Thyroid gland (tissue), 4 donors: ENCODE measurements at regions not wholly inside any gene's neighbourhood (a gene's known extent, or its start where the extent isn't known, plus 50 kb on each side); places are given as distances from the start of the nearest gene placed in this dataset.

Source experiments
- DNase-seq, 2 donors: peaks; one replicate each; pipeline ENCODE4 v3.0.0-alpha.2; 2019
- H3K27ac ChIP-seq, 3 donors: fragments of 200-600 bp; sonication (generic); 1 replicate in 2 of 3; 2 replicates in 1 of 3; pipeline ENCODE4 v1.5.1; 2016 to 2019; ENCODE audit warnings: mild to moderate bottlenecking in 1 of 3, moderate library complexity in 1 of 3
- H3K27me3 ChIP-seq: fragments of 200-600 bp; sonication (generic); one replicate; pipeline ENCODE4 v1.5.1; 2019
- H3K36me3 ChIP-seq, 2 donors: fragments of 200-600 bp; sonication (generic); one replicate each; pipeline ENCODE4 v1.5.1; 2016 to 2019
- H3K4me1 ChIP-seq, 2 donors: fragments of 200-600 bp; sonication (generic); one replicate each; pipeline ENCODE4 v1.5.1; 2017 to 2019
- H3K4me3 ChIP-seq, 3 donors: fragments of 200-600 bp; sonication (generic); replicated peaks in 1 of 3; 1 replicate in 2 of 3; 2 replicates in 1 of 3; pipeline ENCODE4 v1.5.1; 2016; ENCODE audit warnings: mild to moderate bottlenecking in 1 of 3
- H3K9me3 ChIP-seq: fragments of 200-600 bp; sonication (generic); one replicate; pipeline ENCODE4 v1.5.1; 2017
- POLR2A ChIP-seq, 2 donors: fragments of 450-650 bp; IDR thresholded peaks; one replicate each; pipeline ENCODE4 v1.6.1; 2017; ENCODE audit warnings: antibody characterized with exemption in 2 of 2, mild to moderate bottlenecking in 2 of 2, moderate library complexity in 1 of 2
- WGBS, 2 donors: methylation state at CpG; one replicate each; pipeline ENCODE4 v1.1.5; 2017; 5-methylcytosine and 5-hydroxymethylcytosine counted together
- intact Hi-C: fragments of 100-400 bp; cut with DNase I; formaldehyde crosslinking; loops from one replicate; pipeline ENCODE4 v1.15.1; 2023
- TF ChIP-seq, protein P1 (sequence below), 6 experiments: fragments of 200-600 bp in 3 of 6; fragments of 450-650 bp in 3 of 6; sonication (generic) in 3 of 6; IDR thresholded peaks; one replicate each; pipeline ENCODE4 v1.5.1; 2016 to 2019; ENCODE audit warnings: antibody characterized with exemption in 6 of 6, mild to moderate bottlenecking in 2 of 6, inconsistent platforms in 1 of 6, moderate library complexity in 1 of 6

DNA sequence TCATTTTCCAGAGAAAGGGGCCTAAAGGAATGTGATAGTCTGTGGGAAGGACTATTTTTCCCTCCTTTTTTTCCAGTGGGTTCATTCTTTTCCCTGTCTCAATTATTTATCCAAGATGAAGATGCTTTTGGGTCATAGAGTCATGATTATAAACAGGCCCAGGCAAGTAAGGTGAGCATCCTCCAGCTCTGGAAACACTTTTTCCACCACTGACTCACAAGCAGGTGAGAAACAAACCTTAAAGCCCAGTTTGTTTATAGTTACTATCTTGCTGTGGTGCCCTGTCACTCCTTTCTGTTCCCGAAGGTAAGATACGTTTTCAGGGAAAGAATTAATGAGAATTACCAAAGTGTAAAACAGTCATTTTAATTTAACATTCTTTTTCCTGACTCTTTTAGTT is 107.7 kb upstream of the IFNG-AS1 start:
- no peaks in the 10 kb centered on the region for H3K9me3 ChIP-seq
- no peak for DNase-seq
- H3K27ac ChIP-seq, result no peak overlapping the region
- no peaks in the 10 kb centered on the region for H3K27me3 ChIP-seq
- 84 to 89% methylated on average over 2 of the region's 2 CpGs for WGBS, 2 donors
- intact Hi-C loops, result no loop called here
- no peaks in the 10 kb centered on the region for H3K4me1 ChIP-seq
- H3K36me3 ChIP-seq, result no peaks in the 10 kb centered on the region
- TF ChIP-seq, protein P1, sequence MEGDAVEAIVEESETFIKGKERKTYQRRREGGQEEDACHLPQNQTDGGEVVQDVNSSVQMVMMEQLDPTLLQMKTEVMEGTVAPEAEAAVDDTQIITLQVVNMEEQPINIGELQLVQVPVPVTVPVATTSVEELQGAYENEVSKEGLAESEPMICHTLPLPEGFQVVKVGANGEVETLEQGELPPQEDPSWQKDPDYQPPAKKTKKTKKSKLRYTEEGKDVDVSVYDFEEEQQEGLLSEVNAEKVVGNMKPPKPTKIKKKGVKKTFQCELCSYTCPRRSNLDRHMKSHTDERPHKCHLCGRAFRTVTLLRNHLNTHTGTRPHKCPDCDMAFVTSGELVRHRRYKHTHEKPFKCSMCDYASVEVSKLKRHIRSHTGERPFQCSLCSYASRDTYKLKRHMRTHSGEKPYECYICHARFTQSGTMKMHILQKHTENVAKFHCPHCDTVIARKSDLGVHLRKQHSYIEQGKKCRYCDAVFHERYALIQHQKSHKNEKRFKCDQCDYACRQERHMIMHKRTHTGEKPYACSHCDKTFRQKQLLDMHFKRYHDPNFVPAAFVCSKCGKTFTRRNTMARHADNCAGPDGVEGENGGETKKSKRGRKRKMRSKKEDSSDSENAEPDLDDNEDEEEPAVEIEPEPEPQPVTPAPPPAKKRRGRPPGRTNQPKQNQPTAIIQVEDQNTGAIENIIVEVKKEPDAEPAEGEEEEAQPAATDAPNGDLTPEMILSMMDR (IDR thresholded peaks at IDR 0.05), result no peak
- TF ChIP-seq POLR2A (IDR thresholded peaks at IDR 0.05), result no peak
- no peak overlapping the region for H3K4me3 ChIP-seq

- 31 to 69% methylated on average over 2 of the region's 2 CpGs for WGBS, 2 donors
- TF ChIP-seq, protein P1 (IDR thresholded peaks at IDR 0.05), result no peak
- no peak for TF ChIP-seq POLR2A (IDR thresholded peaks at IDR 0.05)
- no peaks in the 10 kb centered on the region for H3K9me3 ChIP-seq
- H3K27me3 ChIP-seq, result no peaks in the 10 kb centered on the region
- no peak overlapping the region for H3K27ac ChIP-seq
- H3K4me1 ChIP-seq, result no peaks in the 10 kb centered on the region
- H3K4me3 ChIP-seq, result no peak overlapping the region
- no peaks in the 10 kb centered on the region for H3K36me3 ChIP-seq
- intact Hi-C loops, result no loop called here
- DNase-seq, result no peak
These were observed 104.7 kb upstream of the IFNG-AS1 start for GRCh38 chr12:67884596-67884995.

DNA sequence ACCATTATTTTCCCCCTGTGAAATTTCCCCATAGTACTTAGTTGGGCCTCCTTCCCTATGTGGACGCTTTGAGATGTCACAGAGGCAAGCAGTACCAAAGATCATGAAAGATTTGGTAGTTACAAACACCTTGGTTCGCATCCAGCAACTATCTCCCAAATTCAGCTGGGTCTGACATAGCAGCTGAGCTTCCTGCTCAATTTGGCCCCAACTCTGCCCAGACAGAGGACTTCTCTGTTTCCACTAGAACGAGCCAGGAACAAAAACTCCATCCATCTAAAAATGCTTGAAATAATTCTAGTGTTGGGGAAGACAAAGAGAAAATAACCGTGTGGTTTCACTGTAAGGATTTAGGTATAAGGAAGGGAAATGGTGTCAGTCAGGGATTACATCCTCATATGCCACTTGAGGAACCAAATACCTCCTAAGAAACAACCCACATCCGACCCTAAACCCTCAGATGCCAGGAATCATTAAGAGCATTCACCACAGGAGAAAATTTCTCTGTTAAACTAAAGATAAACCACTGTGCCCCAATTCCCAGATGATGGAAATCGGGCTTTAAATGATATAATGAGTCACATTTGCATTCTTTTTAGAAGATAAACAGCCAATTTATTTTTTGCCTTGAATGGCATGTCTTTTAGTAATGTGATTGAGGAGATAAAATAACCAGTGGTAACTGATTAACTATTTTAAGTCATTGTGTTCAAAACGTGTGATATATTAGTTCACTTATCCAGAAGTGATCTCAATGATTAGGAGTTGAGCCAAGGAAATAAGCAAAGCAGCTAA is 103.7 kb upstream of the IFNG-AS1 start:
- no peak overlapping the region for H3K27ac ChIP-seq
- WGBS, 2 donors, result 56 to 62% methylated on average over 7 of the region's 7 CpGs

DNA sequence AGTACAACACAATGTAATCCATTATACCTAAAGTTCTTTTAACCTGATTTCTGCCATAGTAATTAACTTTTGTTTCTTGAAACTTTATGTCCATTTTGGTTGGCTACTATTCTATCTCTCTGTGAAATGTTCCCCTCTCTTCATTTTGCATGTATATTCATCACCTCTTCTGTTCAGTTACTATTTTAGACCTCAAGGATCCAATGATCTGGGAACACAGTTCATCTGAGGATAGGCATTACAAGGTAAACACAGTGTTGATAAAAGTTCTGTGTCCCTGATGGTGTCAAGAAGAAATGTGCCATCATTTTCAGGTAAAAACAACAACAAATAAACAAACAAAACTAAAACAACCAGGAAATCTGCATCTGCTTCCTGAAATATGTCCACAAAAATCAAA is 102.2 kb upstream of the IFNG-AS1 start:
- Histone ChIP-seq H3K4me3 (no peak overlapping the region), H3K9me3 (no peaks in the 10 kb centered on the region), H3K4me1 (no peaks in the 10 kb centered on the region), H3K27ac (no peak overlapping the region), H3K36me3 (no peaks in the 10 kb centered on the region), H3K27me3 (no peaks in the 10 kb centered on the region)
- intact Hi-C loops, result no loop called here
- no peak for DNase-seq
- TF ChIP-seq POLR2A (IDR thresholded peaks at IDR 0.05), result no peak
- TF ChIP-seq, protein P1 (IDR thresholded peaks at IDR 0.05), result no peak

More for the DNA sequence above, 103.7 kb upstream of the IFNG-AS1 start:
- DNase-seq, result no peak
- Histone ChIP-seq H3K36me3 (no peaks in the 10 kb centered on the region), H3K4me3 (no peak overlapping the region), H3K9me3 (no peaks in the 10 kb centered on the region), H3K4me1 (no peaks in the 10 kb centered on the region), H3K27me3 (no peaks in the 10 kb centered on the region)
- intact Hi-C loops, result no loop called here
- TF ChIP-seq POLR2A (IDR thresholded peaks at IDR 0.05), result no peak
- TF ChIP-seq, protein P1 (IDR thresholded peaks at IDR 0.05), result no peak

GRCh38 chr12:67889931-67890330 is 99.3 kb upstream of the IFNG-AS1 start:
- Histone ChIP-seq H3K36me3 (no peaks in the 10 kb centered on the region), H3K4me3 (no peak overlapping the region), H3K9me3 (no peaks in the 10 kb centered on the region), H3K27ac (no peak overlapping the region), H3K27me3 (no peaks in the 10 kb centered on the region), H3K4me1 (no peaks in the 10 kb centered on the region)
- intact Hi-C loops, result no loop called here
- WGBS, 2 donors, result 93% methylated on average over 2 of the region's 2 CpGs
- DNase-seq, result no peak
- TF ChIP-seq, protein P1 (IDR thresholded peaks at IDR 0.05), result no peak
- no peak for TF ChIP-seq POLR2A (IDR thresholded peaks at IDR 0.05)
